ENCODE measurements at regions not wholly inside any gene's neighbourhood (a gene's known extent, or its start where the extent isn't known, plus 50 kb on each side); places are given as distances from the start of the nearest gene placed in this dataset.

DNA sequence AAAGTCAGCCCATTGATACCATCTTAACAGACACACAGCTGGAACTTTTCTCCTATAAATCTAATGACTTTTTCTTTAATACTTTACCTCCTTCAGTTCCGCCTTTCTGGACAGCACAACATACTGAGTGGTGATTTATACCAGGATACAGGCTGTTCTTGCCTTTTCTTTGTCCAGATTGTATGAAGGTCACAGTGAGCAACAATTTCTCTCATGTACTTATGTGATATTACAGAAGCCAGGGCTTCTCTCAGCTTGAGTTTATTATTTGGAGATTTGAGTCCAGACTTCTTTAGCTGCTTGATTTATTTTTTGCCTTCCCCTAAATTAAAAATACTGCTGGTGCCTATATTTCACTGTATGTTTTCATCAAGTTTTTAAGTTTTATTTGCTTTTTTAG is 976.0 kb downstream of the ROBO2 start:
- TF ChIP-seq, protein P1, sequence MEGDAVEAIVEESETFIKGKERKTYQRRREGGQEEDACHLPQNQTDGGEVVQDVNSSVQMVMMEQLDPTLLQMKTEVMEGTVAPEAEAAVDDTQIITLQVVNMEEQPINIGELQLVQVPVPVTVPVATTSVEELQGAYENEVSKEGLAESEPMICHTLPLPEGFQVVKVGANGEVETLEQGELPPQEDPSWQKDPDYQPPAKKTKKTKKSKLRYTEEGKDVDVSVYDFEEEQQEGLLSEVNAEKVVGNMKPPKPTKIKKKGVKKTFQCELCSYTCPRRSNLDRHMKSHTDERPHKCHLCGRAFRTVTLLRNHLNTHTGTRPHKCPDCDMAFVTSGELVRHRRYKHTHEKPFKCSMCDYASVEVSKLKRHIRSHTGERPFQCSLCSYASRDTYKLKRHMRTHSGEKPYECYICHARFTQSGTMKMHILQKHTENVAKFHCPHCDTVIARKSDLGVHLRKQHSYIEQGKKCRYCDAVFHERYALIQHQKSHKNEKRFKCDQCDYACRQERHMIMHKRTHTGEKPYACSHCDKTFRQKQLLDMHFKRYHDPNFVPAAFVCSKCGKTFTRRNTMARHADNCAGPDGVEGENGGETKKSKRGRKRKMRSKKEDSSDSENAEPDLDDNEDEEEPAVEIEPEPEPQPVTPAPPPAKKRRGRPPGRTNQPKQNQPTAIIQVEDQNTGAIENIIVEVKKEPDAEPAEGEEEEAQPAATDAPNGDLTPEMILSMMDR (IDR thresholded peaks at IDR 0.05; ENCODE audit: insufficient read depth, missing control alignments): no peak
- FAIRE-seq (no peak), DNase-seq (ENCODE audit: insufficient read length, low spot score) (no peak)

GRCh38 chr3:78021710-78022109 is 981.8 kb downstream of the ROBO2 start:
- TF ChIP-seq, protein P1 (IDR thresholded peaks at IDR 0.05; ENCODE audit: insufficient read depth, missing control alignments): no peak
- no peak for FAIRE-seq
- no peak for DNase-seq (ENCODE audit: insufficient read length, low spot score)

GRCh38 chr3:78022232-78022631 is 982.3 kb downstream of the ROBO2 start:
- no peak for FAIRE-seq
- TF ChIP-seq, protein P1 (IDR thresholded peaks at IDR 0.05; ENCODE audit: insufficient read depth, missing control alignments): no peak
- DNase-seq (ENCODE audit: insufficient read length, low spot score): no peak

DNA sequence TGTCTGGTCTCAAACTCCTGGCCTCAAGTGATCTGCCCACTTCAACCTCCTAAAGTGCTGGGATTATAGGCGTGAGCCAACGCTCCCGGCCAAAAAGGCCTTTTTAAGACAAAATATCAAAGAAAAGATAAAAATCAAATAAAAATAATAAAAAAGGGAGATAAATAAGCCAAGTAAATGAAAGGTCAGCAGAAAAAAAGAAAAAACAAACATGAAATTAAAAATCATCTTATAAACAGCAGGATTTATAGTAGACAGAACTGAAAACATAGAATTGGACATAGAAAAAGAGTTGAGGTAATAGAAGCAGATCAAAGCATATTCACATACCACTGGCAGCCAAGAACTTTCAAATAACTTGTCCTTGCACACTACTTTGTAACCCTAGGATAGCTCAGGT is 983.4 kb downstream of the ROBO2 start:
- no peak for FAIRE-seq
- DNase-seq (ENCODE audit: insufficient read length, low spot score): no peak

DNA sequence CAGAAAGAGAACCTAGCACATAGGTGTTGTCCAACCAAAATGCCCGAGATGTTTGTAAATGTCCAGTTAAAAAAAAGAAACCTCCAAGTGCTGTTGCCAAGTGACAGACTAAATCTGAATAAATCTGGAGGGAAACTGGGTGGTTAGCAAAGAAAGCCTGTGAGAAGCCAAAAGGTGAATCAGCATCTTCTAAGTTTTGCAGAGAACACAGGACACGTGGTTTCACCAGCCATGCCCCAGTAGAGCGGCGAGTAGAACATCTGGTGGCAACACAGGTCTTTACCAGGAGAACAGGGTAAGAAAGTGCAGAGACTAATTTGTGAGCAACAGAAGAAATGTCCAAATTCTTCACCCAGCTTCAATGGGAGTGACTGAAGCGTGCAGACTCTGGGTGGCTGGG is 986.0 kb downstream of the ROBO2 start:
- no peak for FAIRE-seq
- DNase-seq (ENCODE audit: insufficient read length, low spot score): no peak

More for the DNA sequence above, 983.4 kb downstream of the ROBO2 start:
- TF ChIP-seq, protein P1 (IDR thresholded peaks at IDR 0.05; ENCODE audit: insufficient read depth, missing control alignments): no peak

DNA sequence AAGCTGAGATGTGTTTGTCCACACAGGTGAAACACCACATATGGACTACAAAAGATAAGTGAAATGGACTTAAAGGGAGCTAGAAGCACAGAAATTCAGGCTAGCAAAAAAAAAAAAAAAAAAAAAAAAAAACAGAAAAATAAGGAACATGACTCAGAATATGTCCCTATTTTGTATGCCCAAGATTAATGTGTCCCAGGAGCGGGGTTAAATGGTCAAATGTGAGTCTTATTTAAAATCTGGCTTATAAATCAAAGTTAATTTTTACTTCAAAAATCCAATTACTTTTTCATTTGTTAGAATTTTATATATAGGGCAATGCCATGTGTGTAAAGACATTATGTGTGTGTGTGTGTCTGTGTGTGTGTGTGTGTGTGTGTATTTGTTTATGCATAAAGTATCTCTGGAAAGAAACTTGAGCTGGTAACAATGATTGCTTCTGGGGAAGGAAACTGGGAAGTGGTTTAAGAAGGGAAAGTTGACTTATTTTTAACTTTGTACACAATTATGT is 986.5 kb downstream of the ROBO2 start:
- FAIRE-seq: no peak
- DNase-seq (ENCODE audit: insufficient read length, low spot score): no peak
- TF ChIP-seq, protein P1 (IDR thresholded peaks at IDR 0.05; ENCODE audit: insufficient read depth, missing control alignments): no peak

More for the DNA sequence above, 986.0 kb downstream of the ROBO2 start:
- TF ChIP-seq, protein P1 (IDR thresholded peaks at IDR 0.05; ENCODE audit: insufficient read depth, missing control alignments): no peak

DNA sequence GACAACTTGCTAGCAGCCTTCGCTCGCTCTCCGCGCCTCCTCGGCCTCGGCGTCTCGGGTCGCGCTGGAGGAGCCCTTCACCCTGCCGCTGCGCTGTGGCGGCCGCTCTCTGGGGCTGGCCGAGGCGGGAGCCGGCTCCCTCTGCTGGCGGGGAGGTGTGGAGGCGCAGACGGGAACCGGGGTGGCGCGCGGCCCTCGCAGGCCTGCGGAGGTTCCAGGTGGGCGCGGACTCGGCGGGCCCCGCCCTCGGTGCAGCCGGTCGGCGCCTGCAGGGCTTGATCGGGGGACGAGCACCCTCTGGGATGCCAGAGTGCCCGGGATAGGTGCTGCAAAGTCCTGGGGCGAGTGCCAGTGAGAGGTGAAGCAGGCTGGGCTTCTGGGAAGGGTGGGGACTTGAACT is 989.9 kb downstream of the ROBO2 start:
- TF ChIP-seq, protein P1 (IDR thresholded peaks at IDR 0.05; ENCODE audit: insufficient read depth, missing control alignments): no peak
- FAIRE-seq (no peak), DNase-seq (ENCODE audit: insufficient read length, low spot score) (no peak)

Measured in D721Med (cell line).